HEK293T (cell line): ENCODE measurements at regions not wholly inside any gene's neighbourhood (a gene's known extent, or its start where the extent isn't known, plus 50 kb on each side); places are given as distances from the start of the nearest gene placed in this dataset.

ENCODE experiments used
- BHLHE40 ChIP-seq: fragments of 450-650 bp; IDR thresholded peaks from 2 replicates; pipeline ENCODE4 v1.6.1; 2016; ENCODE audit warnings: mild to moderate bottlenecking, moderate library complexity, borderline replicate concordance
- ELF4 ChIP-seq: fragments of 450-650 bp; IDR thresholded peaks from 2 replicates; pipeline ENCODE4 v1.6.1; 2017; ENCODE audit warnings: antibody characterized with exemption
- FOXK2 ChIP-seq: fragments of 450-650 bp; IDR thresholded peaks from 2 replicates; pipeline ENCODE4 v1.6.1; 2016; ENCODE audit warnings: mild to moderate bottlenecking
- FOXM1 ChIP-seq: fragments of 450-650 bp; IDR thresholded peaks from 2 replicates; pipeline ENCODE4 v1.6.1; 2017; ENCODE audit warnings: mild to moderate bottlenecking, borderline replicate concordance
- HDGF ChIP-seq: fragments of 450-650 bp; IDR thresholded peaks from 2 replicates; pipeline ENCODE4 v1.6.1; 2017; ENCODE audit warnings: antibody characterized with exemption, borderline replicate concordance
- L3MBTL2 ChIP-seq: fragments of 450-650 bp; conservative IDR thresholded peaks from 2 replicates; pipeline ENCODE4 v1.6.1; 2016; ENCODE audit warnings: mild to moderate bottlenecking
- NFRKB ChIP-seq: fragments of 450-650 bp; IDR thresholded peaks from 2 replicates; pipeline ENCODE4 v1.6.1; 2016; ENCODE audit warnings: mild to moderate bottlenecking, moderate library complexity
- SP1 ChIP-seq: fragments of 450-650 bp; IDR thresholded peaks from 2 replicates; pipeline ENCODE4 v1.6.1; 2017
- TARDBP ChIP-seq: fragments of 450-650 bp; IDR thresholded peaks from 2 replicates; pipeline ENCODE4 v1.6.1; 2016
- ZNF384 ChIP-seq: fragments of 450-650 bp; IDR thresholded peaks from 2 replicates; pipeline ENCODE4 v1.6.1; 2016
- TF ChIP-seq, protein P1 (sequence below): fragments of 450-650 bp; IDR thresholded peaks from 2 replicates; pipeline ENCODE4 v1.6.1; 2016

GRCh38 chr1:72606216-72606810, 324.0 kb upstream of the NEGR1 start:
- TF ChIP-seq SP1 = no peak
- TF ChIP-seq FOXK2 = no peak
- no peak for TF ChIP-seq TARDBP
- TF ChIP-seq ZNF384 = no peak
- no peak for TF ChIP-seq HDGF
- TF ChIP-seq BHLHE40 = no peak
- TF ChIP-seq, protein P1, sequence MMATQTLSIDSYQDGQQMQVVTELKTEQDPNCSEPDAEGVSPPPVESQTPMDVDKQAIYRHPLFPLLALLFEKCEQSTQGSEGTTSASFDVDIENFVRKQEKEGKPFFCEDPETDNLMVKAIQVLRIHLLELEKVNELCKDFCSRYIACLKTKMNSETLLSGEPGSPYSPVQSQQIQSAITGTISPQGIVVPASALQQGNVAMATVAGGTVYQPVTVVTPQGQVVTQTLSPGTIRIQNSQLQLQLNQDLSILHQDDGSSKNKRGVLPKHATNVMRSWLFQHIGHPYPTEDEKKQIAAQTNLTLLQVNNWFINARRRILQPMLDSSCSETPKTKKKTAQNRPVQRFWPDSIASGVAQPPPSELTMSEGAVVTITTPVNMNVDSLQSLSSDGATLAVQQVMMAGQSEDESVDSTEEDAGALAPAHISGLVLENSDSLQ = no peak
- TF ChIP-seq FOXM1 = no peak
- TF ChIP-seq NFRKB = no peak
- TF ChIP-seq ELF4 = no peak
- no peak for TF ChIP-seq L3MBTL2
